GM12878 (cell line): ENCODE measurements at regions not wholly inside any gene's neighbourhood (a gene's known extent, or its start where the extent isn't known, plus 50 kb on each side); places are given as distances from the start of the nearest gene placed in this dataset.

Experiments used
- ATAC-seq: fragments of 200-7000 bp; cut with Tn5 transposase; 3 replicates; pipeline ENCODE4 v1.9.1; 2020; ENCODE audit warnings: mild to moderate bottlenecking, moderate library complexity
- BruUV-seq: library from RNA; stranded (reverse); fragments of 400-500 nt; replicated peaks from 2 replicates; lab custom pipeline; 2021; lab: Mats Ljungman, UMichigan
- CTCF ChIA-PET: fragments of 300-600 bp; sonication (Branson Sonifier 250); formaldehyde crosslinking; extraction: SDS; loops from one replicate; lab custom pipeline; 2021; ENCODE audit warnings: inconsistent platforms; lab: Yijun Ruan, JAX
- POLR2A ChIA-PET: fragments of 350-600 bp; formaldehyde crosslinking; extraction: SDS; loops from one replicate; lab custom pipeline; 2021; ENCODE audit warnings: inconsistent platforms; lab: Charles Lee
- RAD21 ChIA-PET: fragments of 300-600 bp; sonication (Branson Sonifier 250); formaldehyde crosslinking; loops from one replicate; lab custom pipeline; 2023; ENCODE audit warnings: antibody characterized with exemption; ENCODE audit not compliant: unreplicated experiment; lab: Charles Lee
- SMC1A ChIA-PET: fragments of 300-600 bp; sonication (Branson Sonifier 250); formaldehyde crosslinking; loops from one replicate; lab custom pipeline; 2023; ENCODE audit not compliant: unreplicated experiment, uncharacterized antibody; lab: Charles Lee
- DNase-seq: peaks from one replicate; pipeline ENCODE4 v3.0.0-alpha.2; 2011; ENCODE audit warnings: low read depth, low spot score
- FAIRE-seq: peaks from 3 replicates; lab custom pipeline; 2011; peaks lifted over from hg19 to GRCh38; lab: Jason Lieb, UNC
- H2AFZ ChIP-seq: 2 replicates; pipeline ENCODE4 v1.6.0; 2011; ENCODE audit warnings: low read depth, low read length, control low read depth; ENCODE audit not compliant: control insufficient read depth
- H3K27ac ChIP-seq: 2 replicates; pipeline ENCODE4 v1.5.1; 2011; ENCODE audit warnings: control low read depth; ENCODE audit not compliant: control insufficient read depth, insufficient read depth
- H3K27me3 ChIP-seq, 2 experiments: replicated peaks in 1 of 2; 2 replicates each; pipeline versions ENCODE4 v1.6.0 to v1.6.1; 2011; ENCODE audit warnings: low read length in 1 of 2; ENCODE audit not compliant: control insufficient read depth in 2 of 2, insufficient read depth in 2 of 2
- H3K36me3 ChIP-seq, 2 experiments: 2 replicates each; pipeline ENCODE4 v1.5.1; 2011; ENCODE audit warnings: low read length in 1 of 2; ENCODE audit not compliant: control insufficient read depth in 2 of 2, insufficient read depth in 2 of 2
- H3K4me1 ChIP-seq: 2 replicates; pipeline ENCODE4 v1.6.1; 2011; ENCODE audit warnings: mild to moderate bottlenecking, low read length, moderate library complexity, mixed read lengths; ENCODE audit not compliant: control insufficient read depth, insufficient read depth
- H3K4me2 ChIP-seq: 2 replicates; pipeline ENCODE4 v1.6.0; 2011; ENCODE audit warnings: control low read depth; ENCODE audit not compliant: control insufficient read depth, insufficient read depth
- H3K4me3 ChIP-seq: fragments of 200-600 bp; sonication (generic); 2 replicates; pipeline ENCODE4 v1.5.1; 2016
- H3K79me2 ChIP-seq: 2 replicates; pipeline ENCODE4 v1.6.0; 2011; ENCODE audit warnings: low read length; ENCODE audit not compliant: control insufficient read depth, insufficient read depth
- H3K9ac ChIP-seq: 2 replicates; pipeline ENCODE4 v1.8.0; 2011; ENCODE audit warnings: low read length, control low read depth, mixed read lengths; ENCODE audit not compliant: control insufficient read depth, insufficient read depth
- H3K9me3 ChIP-seq: replicated peaks from 3 replicates; pipeline ENCODE4 v1.5.1; 2011; ENCODE audit warnings: mild to moderate bottlenecking, low read length; ENCODE audit not compliant: control insufficient read depth, insufficient read depth
- H4K20me1 ChIP-seq: 2 replicates; pipeline ENCODE4 v1.6.0; 2011; ENCODE audit not compliant: control insufficient read depth, insufficient read depth
- CHD2 ChIP-seq: IDR thresholded peaks from 2 replicates; pipeline ENCODE4 v1.6.1; 2011; ENCODE audit warnings: low read depth, low read length, improper control_type of control experiment, borderline replicate concordance
- FOS ChIP-seq: IDR thresholded peaks from 3 replicates; pipeline ENCODE4 v1.6.1; 2011; ENCODE audit warnings: borderline replicate concordance; ENCODE audit not compliant: insufficient read length; ENCODE audit errors: extremely low read depth
- MTA2 ChIP-seq: fragments of 450-650 bp; IDR thresholded peaks from 2 replicates; pipeline ENCODE4 v1.6.1; 2016; ENCODE audit warnings: low read depth, mild to moderate bottlenecking, moderate library complexity
- MXI1 ChIP-seq: fragments of 150-350 bp; IDR thresholded peaks from 2 replicates; pipeline ENCODE4 v1.6.1; 2011; ENCODE audit warnings: low read depth, mild to moderate bottlenecking, inconsistent platforms, low read length, improper control_type of control experiment
- NFYB ChIP-seq: IDR thresholded peaks from 2 replicates; pipeline ENCODE4 v1.6.1; 2011; ENCODE audit warnings: low read depth, mild to moderate bottlenecking, low read length, improper control_type of control experiment, moderate library complexity; ENCODE audit not compliant: insufficient read depth
- SIN3A ChIP-seq: IDR thresholded peaks from 2 replicates; pipeline ENCODE4 v1.6.1; 2012; ENCODE audit warnings: low read depth, low read length, improper control_type of control experiment
- SP1 ChIP-seq: IDR thresholded peaks from one replicate; pipeline ENCODE4 v1.6.1; 2011; ENCODE audit warnings: low read depth, low read length
- TBL1XR1 ChIP-seq: IDR thresholded peaks from 2 replicates; pipeline ENCODE4 v1.6.1; 2012; ENCODE audit warnings: low read depth, low read length, improper control_type of control experiment
- WGBS: methylation state at CpG from one replicate; pipeline ENCODE4 v1.1.6; 2016; ENCODE audit warnings: low lambda C conversion rate; ENCODE audit not compliant: insufficient replicate concordance, insufficient coverage; ENCODE audit errors: missing lambda C conversion rate; 5-methylcytosine and 5-hydroxymethylcytosine counted together
- in situ Hi-C: fragments of 300-500 bp; cut with MboI; formaldehyde crosslinking; loops from 9 replicates; pipeline ENCODE4 v1.14.3; 2018; ENCODE audit warnings: mixed read lengths
- intact Hi-C: fragments of 100-400 bp; cut with micrococcal nuclease; formaldehyde crosslinking; loops from one replicate; pipeline ENCODE4 v1.14.2; 2022; ENCODE audit not compliant: unreplicated experiment

DNA sequence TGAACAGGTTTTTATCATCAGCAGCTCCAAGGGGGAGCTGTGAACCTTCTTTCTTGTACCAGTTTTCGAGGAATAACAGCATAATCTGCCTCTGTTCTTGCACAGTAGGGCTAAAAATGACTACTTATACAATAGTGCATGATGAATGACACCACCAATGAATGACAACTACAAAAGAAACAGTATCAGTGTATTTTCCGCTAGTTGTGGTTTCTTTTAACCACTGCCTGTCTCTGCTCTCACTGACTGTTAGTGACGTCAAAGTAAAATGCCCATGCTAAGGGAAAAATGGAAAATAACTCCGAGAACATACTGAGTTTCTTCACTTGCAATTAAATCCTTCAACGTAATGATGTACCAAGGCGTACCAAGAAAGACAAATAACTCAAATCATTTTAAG is 294.9 kb downstream of the MAP2K6 start:
- Histone ChIP-seq H3K27me3 (no peaks in the 10 kb centered on the region), H3K27ac (no peak overlapping the region), H2AFZ (no peak overlapping the region), H3K9me3 (no peaks in the 10 kb centered on the region)
- in situ Hi-C loops (no loop called here), intact Hi-C loops (no loop called here)
- CTCF ChIA-PET, result no interaction called here
- TF ChIP-seq SP1, result no peak
- TF ChIP-seq FOS, result no peak
- TF ChIP-seq NFYB, result no peak
- no peak for TF ChIP-seq MXI1
- no peak for TF ChIP-seq SIN3A
- no peak for TF ChIP-seq CHD2
- TF ChIP-seq, all 136 proteins: peak for 0
- POLR2A ChIA-PET, result no interaction called here
- H3K36me3 ChIP-seq, result no peaks in the 10 kb centered on the region
- H3K4me1 ChIP-seq, result no peaks in the 10 kb centered on the region
- no peak overlapping the region for H3K4me3 ChIP-seq
- FAIRE-seq, result no peak
- SMC1A ChIA-PET, result interaction anchor here (1.0 kb wide), 1 partner anchor 9 kb away, joined by 4 read pairs; no protein-coding TSS in a partner anchor
- no peaks in the 10 kb centered on the region for H3K79me2 ChIP-seq
- no peak overlapping the region for H3K4me2 ChIP-seq
- ATAC-seq, result no peak
- no peak for DNase-seq
- no TSS peak for BruUV-seq
- H3K9ac ChIP-seq, result no peak overlapping the region
- H4K20me1 ChIP-seq, result no peaks in the 10 kb centered on the region
- RAD21 ChIA-PET, result no interaction called here
- 24% methylated on average over 6 of the region's 6 CpGs for WGBS

DNA sequence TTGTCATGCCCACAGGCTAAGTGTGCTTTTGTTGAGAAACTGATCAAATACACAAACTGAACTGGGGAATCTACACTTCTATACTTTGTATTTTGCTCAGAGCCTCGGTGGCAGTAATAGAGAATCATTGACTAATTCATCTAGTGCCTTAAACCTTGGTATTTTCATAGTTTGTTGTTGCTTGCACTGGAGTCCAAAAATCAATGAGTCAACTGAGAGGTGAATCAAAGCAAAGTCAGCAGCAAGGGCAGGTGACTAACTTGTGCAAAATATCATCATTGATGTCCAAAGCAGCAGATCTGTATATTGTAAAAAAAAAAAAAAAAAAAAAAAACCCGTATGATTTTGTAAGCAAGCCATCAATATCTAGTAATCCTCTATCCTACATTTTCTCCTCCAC is 296.4 kb downstream of the MAP2K6 start:
- ATAC-seq, result no peak
- ChIA-PET RAD21 (no interaction called here), POLR2A (no interaction called here), CTCF (no interaction called here), SMC1A (no interaction called here)
- TF ChIP-seq MTA2 (no peak), TBL1XR1 (no peak)
- in situ Hi-C loops (no loop called here), intact Hi-C loops (no loop called here)
- no TSS peak for BruUV-seq
- Histone ChIP-seq H3K36me3 (no peaks in the 10 kb centered on the region), H3K27ac (no peak overlapping the region), H3K79me2 (no peaks in the 10 kb centered on the region), H3K4me2 (no peak overlapping the region), H3K9me3 (no peaks in the 10 kb centered on the region), H3K27me3 (no peaks in the 10 kb centered on the region), H3K9ac (no peak overlapping the region), H4K20me1 (no peaks in the 10 kb centered on the region), H2AFZ (no peak overlapping the region), H3K4me1 (no peaks in the 10 kb centered on the region), H3K4me3 (no peak overlapping the region)
- FAIRE-seq, result no peak
- 30% methylated on average over 2 of the region's 2 CpGs for WGBS
- DNase-seq, result no peak
